GM10248 (cell line): ENCODE measurements at regions not wholly inside any gene's neighbourhood (a gene's known extent, or its start where the extent isn't known, plus 50 kb on each side); places are given as distances from the start of the nearest gene placed in this dataset.

Source experiments
- CTCF ChIA-PET: fragments of 300-600 bp; sonication (Branson Sonifier 250); formaldehyde crosslinking; extraction: SDS; loops from one replicate; lab custom pipeline; 2021; ENCODE audit warnings: antibody characterized with exemption; lab: Yijun Ruan, JAX
- POLR2A ChIA-PET: fragments of 350-650 bp; sonication (Branson Sonifier 250); formaldehyde crosslinking; extraction: SDS; loops from one replicate; lab custom pipeline; 2020; ENCODE audit warnings: antibody characterized with exemption; lab: Yijun Ruan, JAX
- DNase-seq: peaks from one replicate; pipeline ENCODE4 v3.0.0; 2012; ENCODE audit errors: extremely low spot score
- CTCF ChIP-seq: IDR thresholded peaks from 2 replicates; pipeline ENCODE4 v1.5.1; 2012; ENCODE audit warnings: mild to moderate bottlenecking, low read depth; ENCODE audit errors: extremely low read depth, missing control alignments, control extremely low read depth

GRCh38 chr3:139198929-139199328 is 144.9 kb upstream of the MRPS22 start:
- DNase-seq, result no peak
- ChIA-PET CTCF (interaction anchor here (1.2 kb wide), 2 partner anchors 17 to 263 kb away, joined by 3 to 5 read pairs; no protein-coding TSS in a partner anchor), POLR2A (no interaction called here)
- TF ChIP-seq CTCF, result no peak

GRCh38 chr3:139199421-139200010 is 144.3 kb upstream of the MRPS22 start:
- CTCF ChIA-PET, result no interaction called here
- no peak for DNase-seq
- POLR2A ChIA-PET, result no interaction called here
- no peak for TF ChIP-seq CTCF

- TF ChIP-seq CTCF, result no peak
- no peak for DNase-seq
- CTCF ChIA-PET, result interaction anchor here (1.4 kb wide), 1 partner anchor 90 kb away, joined by 9 read pairs; no protein-coding TSS in a partner anchor
- POLR2A ChIA-PET, result no interaction called here
Measured at GRCh38 chr3:139201446-139202225, 142.2 kb upstream of the MRPS22 start.

GRCh38 chr3:139202226-139202958 is 141.4 kb upstream of the MRPS22 start:
- TF ChIP-seq CTCF, result peak; percentile 29
- POLR2A ChIA-PET, result no interaction called here
- no peak for DNase-seq
- CTCF ChIA-PET, result interaction anchor here (1.1 to 1.4 kb wide), 2 partner anchors 29 to 91 kb away, joined by 3 to 9 read pairs; no protein-coding TSS in a partner anchor

- POLR2A ChIA-PET, result no interaction called here
- no peak for DNase-seq
- CTCF ChIA-PET, result interaction anchor here (1.1 to 1.4 kb wide), 2 partner anchors 28 to 92 kb away, joined by 3 to 9 read pairs; no protein-coding TSS in a partner anchor
- TF ChIP-seq CTCF, result no peak
Measured at GRCh38 chr3:139202959-139203349, 140.9 kb upstream of the MRPS22 start.

- POLR2A ChIA-PET, result no interaction called here
- no peak for DNase-seq
- TF ChIP-seq CTCF, result no peak
- CTCF ChIA-PET, result interaction anchor here (1.0 kb wide), 1 partner anchor 92 kb away, joined by 4 read pairs; no protein-coding TSS in a partner anchor
Measured at GRCh38 chr3:139203752-139204151, 140.1 kb upstream of the MRPS22 start.
